ENCODE measurements at regions not wholly inside any gene's neighbourhood (a gene's known extent, or its start where the extent isn't known, plus 50 kb on each side); places are given as distances from the start of the nearest gene placed in this dataset.

GRCh38 chr12:24381790-24382189 is 432.3 kb upstream of the SOX5 start:
- TF ChIP-seq CTCF (IDR thresholded peaks at IDR 0.05 in 8 of 11, conservative IDR thresholded peaks at IDR 0.05 in 3 of 11) (no peak), POLR2A (IDR thresholded peaks at IDR 0.05) (no peak), POLR2AphosphoS5 (IDR thresholded peaks at IDR 0.05) (no peak)

All from spleen (tissue), 7 donors.